ENCODE measurements at regions not wholly inside any gene's neighbourhood (a gene's known extent, or its start where the extent isn't known, plus 50 kb on each side); places are given as distances from the start of the nearest gene placed in this dataset.
"Not testable (repeated sequence)": the region's sequence is repeated elsewhere in the genome, so short reads cannot be mapped to it uniquely, and the experiment has no call there.

DNA sequence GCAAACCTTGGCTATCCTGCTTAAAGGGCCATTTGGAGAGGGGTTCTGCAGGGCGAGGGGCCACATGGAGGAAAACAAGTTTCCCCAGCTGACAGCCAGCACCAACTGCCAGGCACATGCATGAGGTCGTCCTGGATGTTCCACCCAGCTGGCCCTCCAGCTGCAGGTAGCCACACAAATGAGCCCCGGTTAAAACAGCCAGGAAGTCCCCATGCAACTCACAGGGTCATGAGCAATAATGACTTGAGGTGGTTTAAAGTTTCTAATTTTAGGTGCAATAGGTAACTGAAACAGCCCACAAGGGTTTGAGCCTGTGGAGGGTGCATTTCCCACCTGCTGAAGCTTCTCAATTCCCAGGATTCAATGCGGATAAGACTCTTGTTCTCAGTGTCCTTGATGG lies 160.8 kb upstream of the CCZ1B start:
- not testable (repeated sequence) for DNase-seq (ENCODE audit: extremely low read depth in 1 of 2, low read depth in 1 of 2)

- not testable (repeated sequence) for DNase-seq (ENCODE audit: extremely low read depth in 1 of 2, low read depth in 1 of 2)
Observed at GRCh38 chr7:6988608-6989007, 162.5 kb upstream of the CCZ1B start.

GRCh38 chr7:6989968-6990367 lies 163.9 kb upstream of the CCZ1B start:
- DNase-seq (ENCODE audit: extremely low read depth in 1 of 2, low read depth in 1 of 2) = not testable (repeated sequence)

- not testable (repeated sequence) for DNase-seq (ENCODE audit: extremely low read depth in 1 of 2, low read depth in 1 of 2)
Observed at GRCh38 chr7:6990426-6991152, 164.5 kb upstream of the CCZ1B start.

DNA sequence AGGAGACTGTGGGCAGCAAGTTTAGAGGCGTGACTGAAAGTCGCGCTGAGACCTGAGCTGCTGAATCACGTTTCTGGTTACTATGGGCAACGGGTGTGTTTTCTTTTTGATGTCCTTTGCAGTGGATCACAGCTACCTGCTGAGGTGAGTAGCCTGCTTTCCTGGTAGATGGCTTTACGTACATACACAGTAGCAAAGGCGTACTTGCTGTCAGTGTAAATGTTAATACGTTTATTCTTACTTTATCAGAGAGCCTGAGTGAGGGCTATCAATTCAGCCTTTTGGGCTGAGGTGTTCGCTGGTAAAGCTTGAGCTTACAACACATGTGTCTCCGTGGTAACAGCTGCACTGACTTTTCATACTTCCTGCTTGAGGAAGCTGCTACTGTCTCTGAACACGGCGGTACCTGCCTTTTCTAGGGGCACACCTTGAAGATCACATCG lies 165.1 kb upstream of the CCZ1B start:
- peak; percentile 13 to 36 for DNase-seq (ENCODE audit: extremely low read depth in 1 of 2, low read depth in 1 of 2)

GRCh38 chr7:6991686-6992085 lies 165.6 kb upstream of the CCZ1B start:
- not testable (repeated sequence) for DNase-seq (ENCODE audit: extremely low read depth in 1 of 2, low read depth in 1 of 2)

- not testable (repeated sequence) for DNase-seq (ENCODE audit: extremely low read depth in 1 of 2, low read depth in 1 of 2)
Observed at GRCh38 chr7:6992133-6992532, 166.1 kb upstream of the CCZ1B start.

DNA sequence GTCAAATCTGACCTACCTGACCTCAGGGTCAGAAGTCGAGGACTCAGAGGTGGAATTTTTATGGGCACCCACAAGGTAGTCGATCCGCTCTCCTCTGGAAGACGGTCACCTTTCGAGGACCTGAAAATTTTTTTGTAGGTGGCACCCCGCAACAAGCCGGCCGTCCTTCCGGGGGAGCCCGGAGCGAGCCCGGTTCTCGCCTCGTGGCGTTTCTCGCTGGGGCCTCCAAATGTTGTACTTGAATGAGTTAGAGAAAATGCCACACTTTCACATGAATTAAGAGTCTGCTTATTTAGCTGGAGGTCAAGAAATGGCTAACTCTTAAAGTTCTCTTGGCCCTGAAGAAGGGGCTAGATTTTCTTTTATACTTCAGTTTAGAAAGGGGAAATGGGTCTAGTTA lies 169.0 kb upstream of the CCZ1B start:
- DNase-seq (ENCODE audit: extremely low read depth in 1 of 2, low read depth in 1 of 2) = not testable (repeated sequence)

DNA sequence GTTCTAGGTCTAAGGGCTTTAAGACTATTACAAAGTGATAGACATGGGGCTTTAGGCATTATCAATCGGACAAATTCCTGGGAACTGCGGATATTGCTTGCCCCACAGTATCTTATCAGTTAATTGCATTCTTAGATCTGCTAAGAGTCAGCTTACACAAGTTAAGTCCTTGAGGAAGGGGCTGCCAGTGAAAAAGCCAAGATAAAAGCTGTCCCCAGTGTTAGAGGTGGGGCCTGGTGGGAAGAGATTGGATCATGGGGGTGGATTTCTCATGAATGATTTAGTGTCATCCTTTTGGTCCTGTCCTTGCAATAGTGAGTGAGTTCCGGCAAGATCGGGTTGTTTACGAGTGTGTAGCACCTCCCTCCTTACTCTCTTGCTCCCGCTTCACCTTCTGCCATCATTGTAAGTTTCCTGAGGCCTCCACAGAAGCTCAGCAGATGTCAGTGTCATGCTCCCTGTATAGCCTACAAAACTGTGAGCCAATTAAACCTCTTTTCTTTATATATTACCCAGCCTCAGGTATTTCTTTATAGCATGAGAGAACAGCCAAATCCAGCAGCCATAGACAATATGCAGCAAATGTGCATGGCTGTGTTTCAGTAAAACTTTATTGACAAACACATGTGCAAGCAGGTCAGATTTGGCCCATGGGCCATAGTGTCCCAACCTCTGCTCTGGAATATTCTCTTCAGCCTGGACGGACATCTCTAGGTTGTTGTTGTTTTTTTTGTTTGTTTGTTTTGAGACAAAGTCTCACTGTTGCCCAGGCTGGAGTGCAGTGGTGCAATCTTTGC lies 169.6 kb upstream of the CCZ1B start:
- not testable (repeated sequence) for DNase-seq (ENCODE audit: extremely low read depth in 1 of 2, low read depth in 1 of 2)

DNA sequence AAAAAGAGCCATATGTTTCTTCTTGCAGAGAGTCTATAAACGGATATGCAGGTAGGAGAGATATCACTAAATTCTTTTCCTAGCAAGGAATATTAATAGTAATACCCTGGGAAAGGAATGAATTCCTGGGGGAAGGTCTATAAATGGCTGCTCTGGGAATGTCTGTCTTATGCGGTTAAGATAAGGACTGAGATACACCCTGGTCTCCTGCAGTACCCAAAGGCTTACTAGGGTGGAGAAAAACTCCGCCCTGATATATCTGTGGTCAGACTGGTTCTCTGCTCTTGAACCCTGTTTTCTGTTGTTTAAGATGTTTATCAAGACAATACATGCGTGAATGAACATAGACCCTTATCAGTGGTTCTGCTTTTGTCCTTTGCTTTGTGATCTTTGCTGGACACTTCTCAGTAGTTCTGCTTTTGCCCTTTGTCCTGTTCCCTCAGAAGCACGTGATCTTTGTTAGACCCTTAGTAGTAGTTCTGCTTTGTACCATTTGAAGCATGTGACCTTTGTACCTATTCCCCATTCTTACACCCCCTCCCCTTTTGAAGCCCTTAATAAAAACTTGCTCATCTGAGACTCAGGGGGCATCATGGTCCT lies 173.1 kb upstream of the CCZ1B start:
- not testable (repeated sequence) for DNase-seq (ENCODE audit: extremely low read depth in 1 of 2, low read depth in 1 of 2)

DNA sequence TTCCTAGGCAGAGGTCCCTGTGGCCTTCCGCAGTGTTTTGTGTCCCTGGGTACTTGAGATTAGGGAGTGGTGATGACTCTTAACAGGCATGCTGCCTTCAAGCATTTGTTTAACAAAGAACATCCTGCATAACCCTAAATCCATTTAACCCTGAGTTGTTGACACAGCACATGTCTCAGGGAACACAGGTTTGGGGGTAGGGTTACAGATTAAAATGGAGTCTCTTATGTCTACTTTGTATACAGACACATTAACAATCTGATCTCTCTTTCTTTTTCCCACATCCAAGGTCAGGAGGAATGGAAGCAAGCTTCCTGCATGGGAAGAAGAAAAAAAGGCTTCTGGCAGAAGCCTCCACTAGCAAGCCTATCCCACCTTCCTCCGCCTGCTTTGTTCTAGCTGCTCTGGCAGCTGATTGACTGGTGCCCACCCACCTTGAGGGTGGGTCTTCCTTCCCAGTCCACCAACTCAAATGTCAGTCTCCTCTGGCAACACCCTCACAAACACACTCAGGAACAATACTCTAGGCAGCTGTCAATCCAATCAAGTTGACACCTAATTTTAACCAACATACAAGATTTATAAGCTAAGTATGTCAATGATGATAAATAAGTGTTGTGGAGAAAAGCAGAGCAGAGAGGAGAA lies 176.5 kb upstream of the CCZ1B start:
- no peak for DNase-seq (ENCODE audit: extremely low read depth in 1 of 2, low read depth in 1 of 2)

DNA sequence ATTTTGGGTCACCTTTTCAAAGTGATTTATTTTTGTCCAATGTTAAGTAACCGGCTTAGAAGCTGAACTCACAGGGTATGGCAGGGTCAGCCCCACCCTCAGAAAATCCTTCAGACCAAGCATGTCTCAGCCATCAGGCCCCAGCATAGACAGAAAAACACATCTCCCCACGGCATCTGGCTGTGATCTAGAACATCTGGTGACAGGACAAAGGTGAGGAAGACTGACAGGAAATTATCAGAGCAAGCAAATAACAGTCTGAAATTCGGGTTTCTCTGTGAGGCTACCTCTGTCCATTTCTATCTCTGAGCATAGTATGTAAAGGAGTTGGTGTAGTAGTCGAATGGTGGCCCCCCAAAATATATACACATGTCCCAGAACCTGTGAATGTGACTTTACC lies 177.0 kb upstream of the C1GALT1 start:
- no peak for DNase-seq (ENCODE audit: extremely low read depth in 1 of 2, low read depth in 1 of 2)

DNA sequence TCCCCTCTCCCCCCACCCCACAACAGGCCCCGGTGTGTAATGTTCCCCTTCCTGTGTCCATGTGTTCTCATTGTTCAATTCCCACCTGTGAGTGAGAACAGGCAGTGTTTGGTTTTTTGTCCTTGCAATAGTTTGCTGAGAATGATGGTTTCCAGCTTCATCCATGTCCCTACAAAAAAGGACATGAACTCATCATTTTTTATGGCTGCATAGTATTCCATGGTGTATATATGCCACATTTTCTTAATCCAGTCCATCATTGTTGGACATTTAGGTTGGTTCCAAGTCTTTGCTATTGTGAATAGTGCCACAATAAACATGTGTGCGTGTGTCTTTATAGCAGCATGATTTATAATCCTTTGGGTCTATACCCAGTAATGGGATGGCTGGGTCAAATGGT lies 176.4 kb upstream of the C1GALT1 start:
- DNase-seq (ENCODE audit: extremely low read depth in 1 of 2, low read depth in 1 of 2) = not testable (repeated sequence)

- not testable (repeated sequence) for DNase-seq (ENCODE audit: extremely low read depth in 1 of 2, low read depth in 1 of 2)
Observed at GRCh38 chr7:7011241-7011640, 171.1 kb upstream of the C1GALT1 start.

- not testable (repeated sequence) for DNase-seq (ENCODE audit: extremely low read depth in 1 of 2, low read depth in 1 of 2)
Observed at GRCh38 chr7:7011751-7012150, 170.6 kb upstream of the C1GALT1 start.

DNA sequence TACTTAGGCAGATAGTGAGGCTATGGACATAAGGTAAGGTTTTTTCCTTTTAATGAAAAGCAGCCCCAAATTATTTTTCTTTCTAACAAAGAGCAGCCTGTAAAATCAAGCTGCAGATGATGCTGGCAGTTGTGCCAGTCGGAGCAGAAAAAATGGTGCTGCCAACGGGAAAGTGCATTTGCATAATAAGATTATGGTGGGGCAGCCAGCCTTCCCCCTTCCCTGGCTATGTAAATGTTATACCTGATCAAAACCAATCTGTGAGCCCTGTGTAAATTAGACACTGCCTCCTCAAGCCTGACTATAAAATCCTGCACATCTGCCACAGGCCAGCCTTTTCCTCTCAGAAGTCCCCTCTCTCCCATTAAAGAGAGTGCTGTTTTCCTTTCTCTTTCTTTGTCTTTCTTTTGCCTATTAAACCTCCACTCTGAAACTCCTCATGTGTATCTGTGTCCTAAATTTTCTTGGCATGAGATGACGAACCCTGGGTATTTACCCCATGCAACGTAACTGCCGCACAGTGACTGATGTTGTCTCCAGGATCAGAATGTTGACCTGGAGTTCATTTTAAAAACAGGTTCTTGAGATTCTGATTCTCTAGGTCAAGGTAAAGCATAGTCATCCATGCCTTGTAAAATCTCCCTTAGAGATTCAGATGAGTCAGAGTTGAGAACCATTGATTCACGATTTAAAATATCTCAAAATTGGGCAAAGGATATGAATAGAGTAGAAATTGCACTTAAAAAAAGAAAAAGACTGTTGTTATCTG lies 167.3 kb upstream of the C1GALT1 start:
- no peak for DNase-seq (ENCODE audit: extremely low read depth in 1 of 2, low read depth in 1 of 2)

- no peak for DNase-seq (ENCODE audit: extremely low read depth in 1 of 2, low read depth in 1 of 2)
Observed at GRCh38 chr7:7017707-7018280, 164.6 kb upstream of the C1GALT1 start.

DNA sequence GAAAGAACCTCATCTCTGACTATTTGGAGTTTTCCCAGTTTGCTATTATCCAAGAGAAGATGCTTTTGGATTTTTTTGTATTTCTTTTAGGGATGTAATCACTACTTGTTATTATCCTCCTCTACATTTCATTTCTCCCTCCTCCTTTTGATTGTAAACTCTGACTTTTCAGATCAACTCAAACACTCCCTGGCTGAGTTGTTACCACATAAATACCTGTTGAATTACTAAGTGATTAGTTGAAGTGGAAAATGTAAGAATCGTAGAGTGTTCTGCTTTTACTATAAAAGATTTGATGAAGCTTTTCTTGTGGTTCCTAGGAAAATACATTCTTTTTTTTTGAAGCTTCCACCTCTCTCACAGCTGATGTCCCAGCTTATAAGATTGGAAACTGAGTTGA lies 164.1 kb upstream of the C1GALT1 start:
- no peak for DNase-seq (ENCODE audit: extremely low read depth in 1 of 2, low read depth in 1 of 2)

DNA sequence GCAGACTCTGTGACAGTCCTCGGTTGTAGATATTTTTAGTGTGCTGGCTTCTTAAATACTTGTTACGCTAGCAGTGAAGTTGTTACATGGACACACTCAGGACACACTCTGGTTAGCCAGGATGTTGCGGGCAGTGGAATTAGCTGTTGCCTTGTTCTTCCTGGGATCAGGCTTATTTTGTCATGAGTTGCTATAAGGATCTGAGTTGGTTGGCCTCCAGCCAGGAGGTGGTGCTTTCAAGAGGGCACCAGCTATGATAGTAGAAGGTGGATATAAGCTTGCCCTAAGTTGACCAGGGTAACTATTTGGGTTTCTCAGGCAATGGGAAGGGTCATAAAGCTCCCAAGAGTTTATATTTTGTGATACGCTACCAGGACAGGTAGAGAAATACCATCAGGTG lies 150.1 kb upstream of the C1GALT1 start:
- DNase-seq (ENCODE audit: extremely low read depth in 1 of 2, low read depth in 1 of 2) = no peak

DNA sequence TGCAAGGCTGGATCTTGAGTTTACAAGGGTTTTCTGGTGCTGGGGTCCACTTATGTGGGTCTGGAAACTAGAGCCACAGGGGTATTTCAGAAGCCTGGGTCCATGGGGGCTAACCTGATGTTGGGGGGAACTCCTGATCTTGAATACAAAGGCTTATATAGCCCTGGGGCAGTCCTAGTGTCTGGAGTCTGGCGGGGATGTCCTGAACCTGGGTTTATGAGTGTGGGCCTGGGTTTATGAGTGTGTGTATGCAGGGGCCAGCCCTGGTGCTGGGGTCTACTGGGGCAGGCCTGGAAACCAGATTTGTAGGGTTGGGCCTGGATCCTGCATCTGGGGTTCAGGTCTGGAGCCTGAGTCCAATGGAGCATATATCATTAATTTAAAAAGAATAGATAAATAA lies 146.5 kb upstream of the C1GALT1 start:
- no peak for DNase-seq (ENCODE audit: extremely low read depth in 1 of 2, low read depth in 1 of 2)
